HEK293T (cell line): ENCODE measurements at regions not wholly inside any gene's neighbourhood (a gene's known extent, or its start where the extent isn't known, plus 50 kb on each side); places are given as distances from the start of the nearest gene placed in this dataset.

Experiments used
- ARNT ChIP-seq: fragments of 450-650 bp; IDR thresholded peaks from 2 replicates; pipeline ENCODE4 v1.6.1; 2017; ENCODE audit warnings: mild to moderate bottlenecking
- BHLHE40 ChIP-seq: fragments of 450-650 bp; IDR thresholded peaks from 2 replicates; pipeline ENCODE4 v1.6.1; 2016; ENCODE audit warnings: mild to moderate bottlenecking, moderate library complexity, borderline replicate concordance
- CTBP1 ChIP-seq: fragments of 450-650 bp; IDR thresholded peaks from 2 replicates; pipeline ENCODE4 v1.6.1; 2016; ENCODE audit warnings: borderline replicate concordance
- FOXA1 ChIP-seq: fragments of 450-650 bp; IDR thresholded peaks from 2 replicates; pipeline ENCODE4 v1.6.1; 2016; ENCODE audit warnings: mild to moderate bottlenecking
- FOXM1 ChIP-seq: fragments of 450-650 bp; IDR thresholded peaks from 2 replicates; pipeline ENCODE4 v1.6.1; 2017; ENCODE audit warnings: mild to moderate bottlenecking, borderline replicate concordance
- PKNOX1 ChIP-seq: fragments of 450-650 bp; IDR thresholded peaks from 2 replicates; pipeline ENCODE4 v1.6.1; 2016
- SUZ12 ChIP-seq: fragments of 450-650 bp; IDR thresholded peaks from 2 replicates; pipeline ENCODE4 v1.6.1; 2016; ENCODE audit warnings: mild to moderate bottlenecking
- TARDBP ChIP-seq: fragments of 450-650 bp; IDR thresholded peaks from 2 replicates; pipeline ENCODE4 v1.6.1; 2016
- ZNF384 ChIP-seq: fragments of 450-650 bp; IDR thresholded peaks from 2 replicates; pipeline ENCODE4 v1.6.1; 2016

GRCh38 chr2:158912112-158912511, 56.3 kb upstream of the TANC1 start:
- TF ChIP-seq FOXA1 (no peak), BHLHE40 (no peak), TARDBP (no peak), ZNF384 (no peak), FOXM1 (no peak), SUZ12 (no peak), CTBP1 (no peak), PKNOX1 (no peak), ARNT (no peak)
